GM19351 (cell line): ENCODE measurements at regions not wholly inside any gene's neighbourhood (a gene's known extent, or its start where the extent isn't known, plus 50 kb on each side); places are given as distances from the start of the nearest gene placed in this dataset.

Experiments used
- ATAC-seq: cut with Tn5 transposase; IDR thresholded peaks from one replicate; pipeline ENCODE4 v1.9.1; 2021; ENCODE audit warnings: mild to moderate bottlenecking, moderate library complexity; ENCODE audit not compliant: unreplicated experiment

DNA sequence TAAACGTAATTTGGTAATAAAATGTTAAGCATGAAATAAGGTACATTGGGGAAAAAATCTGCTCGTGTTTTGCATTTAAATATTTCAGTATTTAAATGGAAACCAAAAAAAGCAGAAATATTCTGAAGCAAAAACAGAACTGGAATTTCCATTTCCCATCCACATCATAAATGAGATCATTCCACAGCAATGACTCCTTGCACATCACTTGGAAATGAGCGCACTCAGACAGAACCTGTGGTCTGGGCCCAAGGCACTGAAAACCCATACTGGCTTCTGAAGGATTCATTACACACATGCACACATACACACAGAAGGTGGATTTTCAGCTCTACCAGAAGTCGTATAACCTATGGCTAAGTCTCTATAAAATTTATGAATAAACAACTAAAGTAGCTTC, 174.8 kb downstream of the IBTK start:
- no peak for ATAC-seq

DNA sequence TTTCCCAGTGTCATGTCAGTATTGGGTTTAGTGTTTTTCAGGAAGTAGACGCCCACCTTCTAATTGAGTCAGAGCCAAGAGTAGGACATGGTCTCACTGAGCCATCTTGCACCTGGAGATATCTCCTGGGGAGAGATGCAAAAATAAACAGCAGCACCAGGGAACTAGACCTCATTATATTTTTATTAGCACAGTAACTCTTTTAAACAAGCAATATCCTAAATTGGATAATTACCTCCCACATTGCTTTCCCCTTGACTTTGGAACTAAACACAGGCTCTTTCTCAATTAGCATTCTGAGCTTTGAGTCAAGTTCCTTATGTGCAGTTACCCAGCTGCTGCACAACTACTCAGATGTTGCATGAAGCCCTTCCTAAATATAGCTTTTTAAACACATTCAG, 175.4 kb downstream of the IBTK start:
- ATAC-seq = no peak

DNA sequence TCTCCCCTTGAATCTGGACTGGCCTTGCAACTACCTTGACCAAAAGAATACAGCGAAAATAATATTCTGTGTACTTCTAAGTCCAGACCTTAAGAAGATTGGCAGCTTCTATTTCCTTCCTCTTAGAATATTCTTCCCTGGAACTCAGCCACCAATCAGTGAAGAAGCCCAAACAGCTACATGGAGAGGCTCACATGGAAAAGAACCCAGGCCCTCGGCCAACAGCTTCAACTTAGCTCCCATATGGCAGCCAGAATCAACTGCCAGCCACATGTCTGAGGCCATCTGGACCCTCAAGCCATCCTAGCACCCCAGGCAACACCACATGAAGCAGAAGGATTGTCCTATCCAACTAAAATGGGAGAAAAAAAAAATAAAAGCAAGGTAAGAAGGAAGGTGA, 178.8 kb downstream of the IBTK start:
- ATAC-seq = no peak

DNA sequence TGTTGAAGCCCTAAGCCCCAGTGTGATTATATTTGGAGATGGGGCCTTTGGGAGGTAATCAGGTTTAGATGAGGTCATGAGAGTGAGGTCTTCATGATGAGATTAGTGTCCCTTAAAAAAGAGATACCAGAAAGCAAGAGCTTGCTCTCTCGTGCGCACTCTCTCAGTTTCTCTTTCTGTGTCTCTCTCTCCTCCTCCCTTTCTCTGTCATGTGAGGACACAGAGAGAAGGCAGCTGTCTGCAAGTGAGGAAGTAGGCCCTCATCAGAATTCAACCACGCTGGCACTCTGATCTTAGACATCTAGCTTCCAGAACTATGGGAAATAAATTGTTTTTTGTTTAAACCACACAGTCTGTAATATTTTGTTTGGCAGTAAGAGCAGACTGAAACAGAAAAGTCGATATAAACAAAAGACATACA, 180.5 kb downstream of the IBTK start:
- ATAC-seq = peak; percentile 98

DNA sequence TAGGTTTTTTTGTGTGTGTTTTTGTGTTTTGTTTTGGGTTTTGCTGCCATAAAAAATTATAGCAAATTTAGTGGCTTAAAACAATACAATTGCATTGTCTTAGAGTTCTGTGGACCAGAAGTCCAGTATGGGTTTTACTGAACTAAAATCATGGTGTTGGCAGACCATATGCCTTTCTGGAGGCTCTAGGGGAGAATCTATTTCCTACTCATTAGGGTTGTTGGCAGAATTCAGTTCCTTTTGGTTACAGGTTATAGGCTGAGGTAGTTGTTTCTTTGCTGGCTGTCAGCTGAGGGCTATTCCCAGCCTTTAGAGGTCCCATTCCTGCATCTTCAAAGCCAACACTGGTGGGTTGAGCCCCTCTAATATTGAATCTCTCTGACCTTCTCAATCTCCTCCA, 181.3 kb downstream of the IBTK start:
- ATAC-seq = no peak

DNA sequence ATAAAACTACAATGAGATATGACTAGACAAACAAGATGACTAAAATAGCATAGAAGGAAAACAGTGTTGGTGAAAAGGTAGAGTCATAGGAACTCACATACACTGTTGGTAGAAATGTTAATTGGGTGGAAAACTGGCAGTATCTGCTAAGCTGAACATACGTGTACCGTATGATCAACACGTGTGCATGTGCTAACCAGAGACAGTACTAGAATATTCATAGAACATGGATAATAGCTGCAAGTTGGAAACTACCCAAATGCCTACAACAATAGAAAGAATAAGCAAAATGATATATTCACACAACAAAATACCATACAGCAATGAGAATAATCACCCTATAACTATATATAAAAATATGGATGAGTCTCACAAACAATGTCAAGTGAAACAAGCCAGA, 184.0 kb downstream of the IBTK start:
- ATAC-seq = no peak

DNA sequence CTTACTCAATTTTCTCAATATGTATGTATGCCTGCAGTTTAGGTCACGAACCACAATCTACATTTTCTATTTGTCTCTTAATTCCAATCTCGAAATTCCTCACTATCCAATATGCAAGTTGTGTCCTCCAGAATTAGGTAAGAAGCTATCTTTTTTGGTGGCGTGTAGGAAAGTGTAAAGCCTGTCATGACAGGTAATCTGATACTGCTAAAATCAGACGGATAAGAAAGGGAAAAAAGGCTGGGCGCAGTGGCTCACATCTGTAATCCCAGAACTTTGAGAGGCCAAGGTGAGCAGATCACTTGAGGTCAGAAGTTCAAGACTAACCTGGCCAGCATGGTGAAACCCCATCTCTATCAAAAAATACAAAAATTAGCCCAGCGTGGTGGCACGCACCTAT, 185.3 kb downstream of the IBTK start:
- ATAC-seq = no peak

DNA sequence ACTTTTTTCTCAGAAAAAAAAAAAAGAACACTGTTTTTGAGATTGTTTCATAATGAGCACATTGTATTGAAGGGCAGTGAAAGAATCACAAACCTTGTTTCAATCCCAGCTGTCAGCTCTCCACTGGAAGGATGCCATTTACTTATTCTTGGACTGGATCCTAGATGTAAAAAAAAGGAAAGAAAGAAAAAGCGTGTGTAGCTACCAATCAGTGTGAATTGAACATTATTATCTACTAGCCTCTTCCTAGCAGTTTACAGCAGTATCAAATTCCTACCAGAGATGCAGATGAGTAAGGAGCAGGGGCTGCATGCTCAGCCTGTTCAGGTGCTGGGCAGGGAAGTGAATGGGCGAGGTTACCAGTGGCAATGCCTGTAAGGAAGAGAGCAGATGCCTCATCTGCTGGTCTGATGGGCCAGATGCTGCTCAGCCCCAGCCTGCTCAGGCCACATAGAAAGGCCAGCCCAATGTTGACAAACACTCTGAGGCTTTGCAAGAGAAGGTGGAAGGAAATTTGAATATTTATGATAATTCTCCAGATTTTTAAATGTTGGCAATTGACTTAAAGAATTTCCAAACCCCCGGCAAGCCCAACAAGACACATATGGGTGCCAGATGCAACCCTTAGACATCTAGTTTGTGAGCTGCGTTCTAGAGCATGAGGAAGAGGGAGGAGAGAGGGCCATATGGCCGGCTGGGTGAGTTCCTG, 189.5 kb downstream of the IBTK start:
- no peak for ATAC-seq

DNA sequence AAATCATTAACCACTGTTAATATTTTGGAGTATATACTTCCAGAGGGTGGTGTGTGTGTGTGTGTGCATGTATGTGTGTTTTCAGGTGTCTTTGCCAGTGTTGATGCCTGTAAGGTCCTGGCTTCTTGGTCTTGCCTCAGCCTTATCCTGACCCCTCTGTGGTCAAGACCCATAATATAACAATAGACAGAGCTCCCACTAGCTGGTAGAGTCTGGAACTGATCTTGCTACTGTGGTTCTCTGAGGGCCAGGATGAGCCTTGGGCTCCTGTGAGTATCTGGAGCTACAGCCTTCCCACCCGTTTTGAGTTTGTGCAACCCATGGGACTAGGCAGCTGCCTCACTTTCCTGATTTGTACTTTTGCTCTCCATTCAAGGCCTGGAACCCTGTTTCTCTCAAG, 191.0 kb downstream of the IBTK start:
- ATAC-seq = no peak

DNA sequence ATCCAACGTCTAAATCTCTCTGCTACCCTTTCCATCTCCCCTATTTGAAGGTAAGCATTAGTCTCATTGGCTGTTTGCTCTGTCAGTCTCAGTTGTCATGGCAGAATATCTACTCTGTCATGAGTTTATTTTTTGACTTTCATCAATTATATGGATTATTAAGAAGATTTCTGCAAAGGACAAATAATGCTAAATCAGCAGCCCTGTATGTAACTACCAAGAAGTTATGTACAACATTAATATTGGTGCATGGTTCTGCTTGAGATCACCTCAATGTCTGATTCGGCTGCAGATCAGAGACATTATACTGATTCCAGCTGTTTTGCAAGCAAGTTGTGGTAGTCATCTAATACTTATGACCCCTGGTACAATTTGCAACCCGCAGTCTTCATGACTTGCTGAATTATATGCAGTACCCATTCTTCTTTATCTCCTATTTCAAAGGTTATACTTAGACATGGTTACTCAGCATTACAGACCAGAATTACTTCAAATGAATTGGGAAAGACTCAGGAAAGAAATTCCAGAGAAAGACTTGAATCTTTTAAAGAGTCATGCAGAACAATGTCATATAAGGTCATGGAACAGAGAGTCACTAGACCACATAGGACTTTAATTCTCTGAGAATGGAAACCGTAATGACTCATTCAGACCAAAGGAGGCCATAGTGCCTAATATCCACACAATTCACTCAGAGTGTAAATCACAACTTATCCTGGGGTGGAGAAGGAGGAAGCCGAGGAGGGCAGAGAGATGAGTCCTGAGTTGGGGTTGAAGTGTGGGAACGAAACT, 201.4 kb downstream of the IBTK start:
- ATAC-seq = no peak

DNA sequence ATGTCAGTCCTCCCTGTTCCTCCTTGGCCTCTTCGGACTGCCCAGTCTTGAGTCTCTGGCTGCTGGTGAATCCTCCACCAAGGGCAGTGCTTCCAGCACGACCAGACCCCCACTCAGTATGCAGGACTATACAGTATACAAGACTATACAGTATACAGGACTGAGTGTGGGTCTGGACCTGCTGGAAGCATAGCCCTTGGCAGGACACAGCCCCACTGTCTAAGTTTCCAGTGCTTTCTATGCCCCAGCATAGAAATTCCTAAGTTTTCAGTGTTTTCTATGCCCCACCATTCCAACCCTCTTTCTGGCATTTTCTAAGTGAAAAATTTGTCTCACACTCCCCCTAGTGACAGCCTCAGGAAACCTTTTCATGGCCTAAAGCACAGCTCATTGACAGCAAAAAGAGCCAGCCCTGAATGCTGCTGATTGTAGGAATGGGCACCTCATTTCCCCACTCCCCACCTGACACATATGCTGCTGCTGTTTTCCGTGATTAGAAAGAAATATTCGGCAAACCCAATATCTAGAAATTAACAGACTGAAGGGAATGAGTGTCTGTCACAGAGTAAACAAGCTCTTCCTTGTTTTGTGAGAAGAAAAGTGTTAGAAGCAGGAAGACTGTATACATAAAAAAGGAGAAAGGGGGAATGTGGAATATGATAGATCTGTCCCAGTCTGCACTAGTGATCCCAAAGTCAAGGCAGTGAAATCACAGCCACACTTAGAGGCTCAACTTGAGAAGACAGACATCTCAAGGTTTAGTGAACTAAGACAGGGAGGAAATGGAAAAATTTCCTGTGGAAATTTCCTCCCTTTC, 206.9 kb downstream of the IBTK start:
- peak; percentile 92 for ATAC-seq

DNA sequence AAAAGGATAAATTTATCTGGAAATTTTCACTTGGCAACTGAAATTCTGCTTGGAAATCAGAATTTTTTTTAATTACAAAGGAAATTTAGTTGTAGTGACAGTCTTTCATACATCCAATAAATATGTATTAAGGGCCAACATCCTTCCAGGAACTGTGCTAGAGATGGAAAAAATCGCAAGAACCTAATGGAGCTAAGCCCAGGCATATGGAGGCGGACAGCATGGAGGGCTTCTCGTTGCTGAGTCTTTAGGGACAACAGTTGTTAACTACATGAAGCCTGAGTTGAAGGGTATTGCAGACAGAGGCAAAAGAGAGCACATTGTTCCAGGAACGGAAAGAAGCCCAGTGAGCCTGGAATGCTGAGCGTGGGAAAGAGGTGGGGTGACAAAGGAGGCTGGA, 208.9 kb downstream of the IBTK start:
- no peak for ATAC-seq

DNA sequence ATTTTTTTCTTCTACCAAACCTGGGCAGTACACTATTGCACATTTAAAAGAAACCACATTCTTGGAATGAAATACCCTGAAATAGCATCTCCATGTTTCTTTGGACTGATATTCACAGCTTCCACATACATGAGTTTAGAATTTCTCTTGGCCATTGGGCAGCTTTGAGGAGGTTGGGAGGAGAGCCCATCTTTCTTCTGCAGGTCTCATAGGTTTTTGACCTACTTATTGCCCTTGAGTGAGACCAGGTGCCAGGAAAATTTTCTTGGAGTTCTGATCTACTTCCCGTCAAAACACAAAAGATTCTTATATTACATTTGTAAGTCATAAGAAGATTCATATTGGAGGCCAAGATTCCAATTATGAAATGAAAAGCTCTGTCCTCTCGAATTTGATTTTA, 212.0 kb downstream of the IBTK start:
- ATAC-seq = no peak

DNA sequence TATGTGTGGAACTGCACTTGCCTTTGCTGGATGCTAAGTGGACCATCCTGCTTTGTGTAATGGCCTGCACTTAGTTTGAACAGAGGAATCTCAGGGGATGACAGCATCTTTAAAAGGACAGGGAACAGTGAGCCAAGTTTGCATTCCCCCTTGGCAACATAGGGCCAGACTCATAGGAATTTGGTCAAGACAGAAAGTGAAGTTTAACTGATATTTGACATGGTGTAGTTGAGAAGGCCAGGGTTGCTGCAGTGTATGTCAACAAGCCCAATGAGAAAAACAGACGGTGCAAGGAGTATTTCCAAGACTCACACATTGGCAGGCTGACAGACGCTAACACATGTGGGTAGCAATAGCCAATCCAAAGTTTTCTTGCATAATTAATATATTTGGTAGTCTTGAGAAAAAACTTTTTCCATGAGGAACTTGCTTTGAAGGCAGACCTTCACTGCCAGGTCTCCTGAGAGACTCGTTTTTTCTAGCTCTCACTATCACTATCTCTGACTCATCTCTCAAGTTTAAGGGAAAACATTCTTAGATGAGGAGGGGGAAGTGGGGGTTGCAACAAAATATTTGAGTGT, 213.8 kb downstream of the IBTK start:
- ATAC-seq = no peak

DNA sequence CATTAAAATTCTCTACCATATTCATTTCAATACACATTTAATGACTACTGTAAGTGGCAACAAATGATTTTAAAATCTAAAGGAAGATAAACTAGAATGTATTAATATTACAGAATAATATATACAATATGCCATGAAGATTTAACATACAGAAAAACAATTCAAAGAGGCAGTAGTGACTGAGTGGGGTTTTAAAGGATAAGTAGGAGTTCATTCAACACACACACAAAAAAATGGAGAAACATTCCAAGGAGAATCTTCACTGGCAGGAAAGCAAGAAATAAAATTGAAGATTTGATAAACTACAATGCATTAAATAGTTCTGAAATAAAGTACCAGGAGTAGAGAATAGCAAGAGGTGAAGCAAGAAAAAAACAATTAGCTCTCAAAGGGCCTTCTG, 215.1 kb downstream of the IBTK start:
- ATAC-seq = no peak

DNA sequence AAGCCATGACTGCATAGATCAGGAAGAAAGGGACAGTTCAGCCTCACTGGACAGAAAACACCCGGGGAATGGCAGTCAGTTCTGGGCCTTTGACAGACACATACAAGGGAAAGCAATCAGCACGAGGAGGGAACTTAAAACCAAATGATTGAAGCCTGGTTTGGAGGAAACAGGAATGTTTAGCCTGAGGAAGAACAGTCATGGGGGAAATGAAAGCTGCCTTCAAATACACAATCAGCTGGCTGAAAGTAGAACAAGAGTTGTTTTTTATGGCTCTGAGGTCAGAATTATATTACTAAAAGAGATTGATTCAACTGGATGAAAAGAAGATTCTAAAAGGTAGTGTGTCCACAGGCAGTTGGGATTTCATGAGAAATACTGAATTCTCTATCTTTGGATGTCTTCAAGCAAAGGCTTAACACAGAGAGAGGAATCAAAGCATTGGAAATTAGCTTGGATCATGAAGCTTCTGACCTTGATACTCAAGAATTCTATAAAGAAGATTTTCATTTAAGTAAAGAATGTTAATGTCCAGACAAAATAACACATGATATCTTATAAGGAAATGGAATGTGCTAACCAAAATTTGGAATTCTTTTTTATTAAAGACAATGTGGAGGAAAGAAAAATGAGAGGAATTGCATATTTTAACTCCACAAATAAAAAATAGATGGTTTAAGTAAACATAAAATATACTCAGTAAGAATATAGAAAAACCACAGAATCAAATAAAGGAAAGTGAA, 216.6 kb downstream of the IBTK start:
- ATAC-seq = no peak

DNA sequence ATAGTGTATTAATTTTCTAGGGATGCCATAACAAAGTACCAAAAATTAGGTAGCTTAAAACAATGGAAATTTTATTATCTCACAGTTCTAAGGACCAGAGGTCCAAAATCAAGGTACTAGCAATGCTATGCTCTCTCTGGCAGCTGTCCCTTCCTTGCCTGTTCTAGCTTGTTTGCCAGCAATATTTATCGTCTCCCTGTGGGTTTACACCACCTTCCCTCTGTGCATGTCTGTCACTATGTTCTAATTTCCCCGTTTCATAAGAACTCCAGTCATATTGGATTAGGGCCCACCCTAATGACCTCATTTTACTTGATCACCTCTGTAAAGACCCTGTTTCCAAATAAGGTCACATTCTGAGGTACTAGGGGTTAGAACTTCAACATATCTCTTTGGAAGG, 217.2 kb downstream of the IBTK start:
- no peak for ATAC-seq

DNA sequence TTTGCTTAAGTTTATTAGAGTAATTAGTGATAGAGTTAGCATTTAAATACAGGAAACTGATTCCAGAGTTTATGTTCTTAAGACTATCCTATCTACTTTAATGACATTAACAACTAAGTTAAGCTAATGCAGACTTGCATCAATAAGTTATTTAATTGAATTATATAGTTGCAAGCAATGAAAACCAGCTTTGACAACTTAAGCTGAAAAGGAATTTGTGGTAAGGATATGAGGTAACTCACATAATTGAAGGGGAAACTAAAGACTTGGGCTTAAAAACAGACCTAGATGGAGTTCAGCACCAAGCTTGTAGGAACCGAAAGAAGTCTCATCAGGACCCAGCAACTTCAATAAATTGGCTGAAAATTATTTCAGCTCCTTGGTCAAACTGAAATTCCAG, 222.3 kb downstream of the IBTK start:
- no peak for ATAC-seq

DNA sequence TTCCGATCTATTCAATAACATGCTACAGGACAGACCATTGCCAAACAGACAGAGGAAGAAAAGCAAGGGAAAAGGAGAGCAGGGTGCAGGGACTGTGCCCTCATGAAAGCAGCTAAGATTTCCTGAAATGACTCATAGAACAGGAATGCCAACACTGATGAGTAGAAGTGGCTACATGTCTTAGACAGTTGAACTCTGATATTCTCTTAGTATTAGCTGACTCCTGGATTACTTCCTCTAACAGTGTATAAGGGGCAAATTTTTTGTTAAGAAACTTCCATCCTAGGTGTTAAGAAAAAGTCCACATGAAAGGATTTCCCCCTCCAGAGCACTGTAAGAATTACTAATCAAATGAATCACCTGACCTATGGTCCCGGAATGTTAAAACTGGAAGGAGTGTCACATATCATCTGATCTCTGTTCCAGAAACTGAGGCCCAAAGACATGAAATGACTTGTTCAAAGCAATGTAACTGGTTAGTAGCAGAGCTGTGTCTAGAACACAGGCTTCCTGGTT, 224.9 kb downstream of the IBTK start:
- no peak for ATAC-seq

DNA sequence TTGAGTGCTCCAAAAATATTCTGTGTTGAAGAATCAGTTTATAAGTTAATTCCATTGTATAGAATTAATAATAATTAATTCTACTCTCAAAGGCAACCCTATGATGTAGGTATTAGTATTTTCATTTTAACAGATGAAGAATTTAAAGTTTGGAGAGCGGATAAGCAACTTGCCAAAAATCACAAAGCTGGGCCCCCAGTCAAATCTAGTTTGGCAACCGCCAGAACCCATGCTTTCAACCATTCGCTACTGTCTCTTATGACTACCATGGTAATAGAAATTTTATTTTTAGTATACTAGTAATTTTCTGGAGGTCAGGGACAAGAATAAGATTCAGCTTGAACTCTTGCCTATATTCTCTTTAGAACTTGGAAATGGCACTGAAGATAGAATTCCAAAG, 229.8 kb downstream of the IBTK start:
- ATAC-seq = no peak

DNA sequence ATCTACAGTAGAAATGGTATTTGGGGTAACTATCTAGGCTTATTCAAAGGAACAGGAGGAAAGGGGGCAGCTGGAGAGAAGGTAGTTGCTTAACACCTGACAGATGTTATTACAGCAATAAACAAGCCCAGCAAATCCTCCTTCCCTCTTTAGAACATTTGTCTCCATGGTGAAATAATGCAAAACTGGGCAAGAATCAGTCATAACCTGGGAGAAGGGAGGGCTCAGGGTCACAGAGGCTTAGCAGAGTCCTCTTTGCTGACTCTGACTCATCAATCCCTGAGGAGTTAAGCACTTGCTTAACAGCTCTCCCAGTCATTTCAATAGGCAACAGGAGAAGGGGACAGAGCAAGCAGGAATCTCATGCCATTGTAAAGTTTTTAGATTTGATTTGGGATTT, 230.3 kb downstream of the IBTK start:
- no peak for ATAC-seq
